Fibroblast of skin of back (primary cell): ENCODE measurements at regions not wholly inside any gene's neighbourhood (a gene's known extent, or its start where the extent isn't known, plus 50 kb on each side); places are given as distances from the start of the nearest gene placed in this dataset.
A peak's percentile ranks its signal among the peaks of the same experiment; 100 is the strongest.
"Not testable (repeated sequence)": the region's sequence is repeated elsewhere in the genome, so short reads cannot be mapped to it uniquely, and the experiment has no call there.

Experiments
- DNase-seq: peaks from one replicate; pipeline ENCODE4 v3.0.0-alpha.2; 2013

DNA sequence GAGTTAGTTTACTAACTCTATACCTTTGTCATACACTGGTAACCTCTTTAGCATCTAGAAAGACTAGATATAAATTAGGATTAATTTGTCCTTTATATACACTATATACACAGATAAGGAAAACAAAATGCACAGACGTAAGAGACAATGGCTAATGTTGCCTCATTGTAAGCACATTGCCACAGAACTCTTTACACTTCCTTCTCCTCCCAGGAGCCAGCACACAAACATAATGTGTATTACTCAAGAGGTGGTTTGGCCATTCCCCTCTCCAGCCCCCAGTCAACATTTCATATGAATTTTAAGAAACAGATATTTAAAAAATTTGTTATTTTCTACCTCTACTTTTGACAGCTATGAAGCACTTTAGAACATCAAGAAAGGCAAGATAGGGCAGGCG is 131.4 kb upstream of the OR4E1 start:
- DNase-seq = no peak

DNA sequence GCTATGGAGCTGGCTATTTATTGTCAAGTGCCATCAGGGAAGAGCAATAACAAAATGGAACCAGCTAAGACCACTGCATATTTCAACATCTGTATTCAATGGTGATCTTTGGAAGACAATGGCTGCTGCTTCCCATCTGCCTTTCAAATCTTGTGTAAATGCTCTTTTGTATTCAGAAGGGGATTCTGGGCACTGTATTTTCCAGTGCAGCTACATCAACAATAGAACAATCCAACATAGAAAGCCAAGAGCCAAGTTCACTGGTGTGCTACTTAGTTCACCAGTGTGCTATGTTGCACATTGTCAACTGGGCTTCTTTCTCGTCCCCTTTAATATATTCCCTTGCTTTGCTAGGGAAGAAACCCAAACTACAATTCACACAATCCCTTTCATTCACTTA is 128.8 kb upstream of the OR4E1 start:
- no peak for DNase-seq

DNA sequence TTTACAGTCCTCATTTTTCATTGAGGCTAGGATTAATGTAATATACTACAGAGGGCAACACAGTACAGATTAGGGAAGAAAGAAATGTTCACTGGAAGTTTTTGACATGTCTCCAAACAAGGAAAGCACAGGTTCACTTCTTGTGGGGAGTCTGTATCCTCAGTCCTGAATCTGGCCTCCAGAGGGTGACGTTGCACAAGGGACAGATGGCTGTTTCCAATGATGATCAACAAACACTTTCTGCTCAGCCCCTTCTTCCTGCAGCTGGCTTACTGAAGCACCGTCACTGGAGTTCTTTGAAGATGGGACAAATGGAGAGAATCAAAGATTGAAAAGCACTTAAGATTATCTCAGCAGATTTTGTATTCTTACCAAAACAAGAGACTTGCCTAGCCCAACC is 123.3 kb upstream of the OR4E1 start:
- DNase-seq = no peak

DNA sequence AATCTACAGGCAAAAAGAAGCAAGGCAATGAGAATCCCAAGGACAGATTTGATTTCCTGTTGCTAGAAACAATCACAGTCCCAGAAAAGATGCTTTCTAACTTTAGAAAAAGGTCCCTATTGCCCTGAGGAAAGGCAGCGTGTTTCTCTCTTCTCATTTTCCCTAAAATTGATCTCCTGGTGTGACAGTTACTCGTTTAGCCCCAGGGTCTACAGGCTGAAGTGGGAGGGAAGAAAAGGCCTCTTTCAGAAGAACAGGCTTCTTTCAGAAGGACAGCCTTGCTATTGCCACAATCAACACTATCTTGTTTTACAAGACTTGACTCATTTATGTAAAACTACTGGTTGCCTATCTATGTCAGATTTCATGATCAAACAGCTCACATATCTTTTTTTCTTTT is 121.8 kb upstream of the OR4E1 start:
- no peak for DNase-seq

DNA sequence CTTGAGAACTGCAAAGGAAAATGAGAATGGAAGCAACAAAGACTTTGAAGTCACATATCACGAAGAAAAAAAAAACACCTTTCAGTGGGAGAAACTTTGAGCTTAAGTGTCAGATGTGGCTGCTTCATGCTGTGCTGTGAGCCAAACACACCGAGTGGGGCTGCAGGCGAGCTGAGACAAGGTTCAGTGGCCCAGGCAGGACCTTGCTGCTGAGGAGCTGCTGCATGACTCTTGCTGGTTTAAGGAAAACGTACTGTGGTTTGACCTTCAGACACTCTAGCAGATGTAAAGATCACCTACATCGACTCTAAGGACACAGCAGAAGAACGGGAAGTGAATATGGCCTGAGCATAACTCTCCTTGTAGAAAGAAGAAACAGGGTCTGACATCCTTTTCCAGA is 118.1 kb upstream of the OR4E1 start:
- no peak for DNase-seq

DNA sequence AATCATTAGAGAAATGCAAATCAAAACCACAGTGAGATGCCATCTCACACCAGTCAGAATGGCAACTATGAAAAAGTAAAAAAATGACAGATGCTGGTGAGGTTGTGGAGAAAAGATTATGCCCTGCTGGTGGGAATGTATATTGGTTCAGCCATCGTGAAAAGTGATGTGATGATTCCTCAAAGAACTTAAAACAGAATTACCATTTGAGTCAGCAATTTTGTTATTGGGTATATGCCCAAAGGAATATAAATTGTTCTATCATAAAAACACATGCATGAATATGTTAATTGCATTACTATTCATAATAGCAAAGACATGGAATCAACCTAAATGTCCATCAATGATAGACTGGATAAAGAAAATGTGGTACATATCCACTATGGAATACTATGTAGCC is 115.1 kb upstream of the OR4E1 start:
- DNase-seq = not testable (repeated sequence)

DNA sequence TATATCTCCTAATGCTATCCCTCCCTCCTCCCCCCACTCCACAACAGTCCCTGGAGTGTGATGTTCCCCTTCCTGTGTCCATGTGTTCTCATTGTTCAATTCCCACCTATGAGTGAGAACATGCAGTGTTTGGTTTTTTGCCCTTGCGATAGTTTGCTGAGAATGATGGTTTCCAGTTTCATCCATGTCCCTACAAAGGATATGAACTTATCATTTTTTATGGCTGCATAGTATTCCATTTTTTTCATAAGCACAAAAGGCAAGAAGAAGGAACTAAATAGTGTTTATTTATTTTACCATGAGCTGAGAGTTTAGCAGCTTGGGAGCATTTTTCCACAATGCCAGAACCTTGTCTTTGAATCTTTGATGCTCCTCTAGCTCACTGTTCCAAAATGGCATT is 113.6 kb upstream of the OR4E1 start:
- DNase-seq = not testable (repeated sequence)

DNA sequence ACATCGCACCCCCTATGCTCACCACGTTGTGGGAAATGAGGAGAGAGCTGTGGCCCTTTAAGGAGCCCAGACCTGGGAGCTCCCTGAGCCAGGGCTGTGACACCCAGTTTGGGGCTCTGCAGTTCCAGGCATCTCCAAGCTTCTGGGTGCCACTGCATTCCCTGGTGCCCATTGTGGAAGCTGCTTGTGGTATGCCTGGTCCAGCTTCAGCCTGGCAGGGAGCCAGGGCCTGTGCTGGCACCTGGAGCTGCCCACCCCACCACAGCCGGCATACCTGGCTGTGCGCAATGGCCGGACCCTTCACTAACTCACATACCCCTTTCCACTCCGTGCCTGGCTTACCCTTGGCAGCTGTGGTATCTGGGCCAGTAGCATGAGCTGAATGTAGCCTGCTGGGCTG is 107.9 kb upstream of the OR4E1 start:
- DNase-seq = no peak

DNA sequence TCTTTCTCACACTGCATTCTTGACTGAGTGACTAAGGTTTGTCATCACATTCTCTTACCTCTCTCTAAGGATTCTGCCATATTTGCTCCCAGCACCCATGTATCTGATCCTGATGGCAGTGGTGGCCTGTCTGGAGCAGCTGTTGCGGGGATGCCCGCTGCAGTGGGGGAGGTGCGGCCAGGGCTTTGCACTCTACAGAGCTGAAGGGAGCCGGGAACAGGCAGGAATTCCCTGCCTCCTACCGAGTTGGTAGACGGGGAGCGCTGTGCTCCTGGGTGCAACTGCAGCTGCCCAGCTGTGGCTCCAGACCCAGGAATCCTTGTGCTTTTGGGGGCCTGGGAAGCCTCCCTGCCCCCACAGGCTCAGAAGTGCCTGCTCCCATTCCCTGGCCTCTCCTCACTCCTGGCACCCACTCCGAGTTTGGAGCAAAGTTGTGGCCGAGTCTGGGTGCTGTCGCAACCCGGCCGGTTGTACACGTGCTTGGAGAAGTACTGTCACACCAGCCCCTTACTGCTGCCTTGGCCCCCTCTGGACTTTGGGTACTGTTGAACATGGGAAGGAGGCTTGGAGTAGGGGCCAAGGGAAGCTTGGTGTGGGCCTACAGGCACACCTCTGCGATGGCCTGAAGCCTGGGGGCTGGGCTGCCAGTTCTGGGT is 106.9 kb upstream of the OR4E1 start:
- DNase-seq = no peak

DNA sequence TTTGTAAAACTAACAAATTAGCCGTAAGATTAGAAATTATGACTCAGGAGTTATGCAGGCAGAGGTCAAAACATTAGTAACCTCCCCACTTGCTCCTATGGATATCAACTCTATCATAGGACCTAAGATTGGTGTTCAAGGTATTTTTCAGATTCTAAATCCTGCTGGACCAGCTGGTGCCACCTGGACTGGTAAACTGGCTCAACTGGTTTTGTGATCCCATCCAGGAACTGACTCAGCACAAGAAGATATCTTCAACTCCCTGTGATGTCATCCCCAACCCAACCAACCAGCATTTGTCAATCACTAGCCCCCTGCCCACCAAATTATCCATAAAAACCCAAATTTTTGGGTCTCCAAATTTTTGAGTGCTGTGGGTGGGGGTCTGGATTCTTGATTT is 98.1 kb upstream of the OR4E1 start:
- no peak for DNase-seq

DNA sequence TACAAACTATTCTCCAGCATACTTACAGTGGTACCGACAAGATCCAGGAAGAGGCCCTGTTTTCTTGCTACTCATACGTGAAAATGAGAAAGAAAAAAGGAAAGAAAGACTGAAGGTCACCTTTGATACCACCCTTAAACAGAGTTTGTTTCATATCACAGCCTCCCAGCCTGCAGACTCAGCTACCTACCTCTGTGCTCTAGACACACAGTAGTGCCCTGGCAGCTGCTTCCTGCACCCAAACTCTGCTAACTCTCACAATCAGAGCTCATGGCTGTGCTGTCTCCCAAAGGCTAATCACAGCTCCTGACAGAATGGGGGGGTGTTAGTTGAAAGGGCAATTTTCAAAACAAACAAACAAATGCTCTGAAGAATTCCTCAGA is 95.2 kb upstream of the OR4E1 start:
- DNase-seq = no peak

DNA sequence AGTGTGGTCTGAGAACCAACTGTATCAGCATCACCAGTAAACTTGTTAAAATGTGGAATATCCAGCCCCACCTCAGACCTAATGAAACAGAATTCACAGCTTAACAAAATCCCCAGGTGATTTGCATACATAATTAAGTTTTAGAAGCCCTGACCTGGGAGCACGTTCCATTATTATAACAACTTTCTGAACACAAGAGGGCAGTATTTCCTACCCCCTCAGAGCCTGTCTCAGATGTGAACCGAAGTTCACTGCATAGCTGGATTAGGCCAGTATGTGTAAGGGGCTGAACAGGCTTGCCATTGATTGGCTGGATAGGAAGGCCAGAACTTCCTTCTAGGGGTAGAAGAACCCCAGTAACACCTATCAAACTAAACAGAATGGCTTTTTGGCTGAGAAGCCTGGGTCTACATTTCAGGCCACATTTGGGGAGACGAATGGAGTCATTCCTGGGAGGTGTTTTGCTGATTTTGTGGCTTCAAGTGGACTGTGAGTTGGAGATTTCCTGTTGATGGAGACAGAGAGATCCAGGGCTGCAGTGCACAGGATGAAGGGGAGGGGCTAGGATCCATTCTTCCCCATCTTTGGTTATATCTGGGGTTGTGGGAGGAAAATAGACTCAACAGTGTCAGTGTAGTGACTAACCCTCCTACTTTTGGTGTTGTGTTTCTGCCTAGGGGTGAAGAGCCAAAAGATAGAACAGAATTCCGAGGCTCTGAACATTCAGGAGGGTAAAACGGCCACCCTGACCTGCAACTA is 94.7 kb upstream of the OR4E1 start:
- DNase-seq = peak; percentile 1

DNA sequence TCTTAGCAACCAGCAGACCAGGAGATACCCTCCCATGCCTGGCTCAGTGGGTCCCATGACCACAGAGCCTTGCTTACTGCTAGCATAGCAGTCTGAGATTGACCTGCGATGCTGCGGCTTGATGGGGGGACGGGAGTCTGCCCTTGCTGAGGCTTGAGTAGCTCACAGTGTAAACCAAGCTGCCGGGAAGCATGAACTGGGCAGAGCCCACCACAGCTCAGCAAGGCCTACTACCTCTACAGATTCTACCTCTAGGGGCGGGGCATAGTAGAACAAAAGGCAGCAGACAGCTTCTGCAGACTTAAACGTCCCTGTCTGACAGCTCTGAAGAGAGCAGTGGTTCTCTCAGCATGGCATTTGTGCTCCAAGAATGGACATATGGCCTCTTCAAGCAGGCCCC is 86.7 kb upstream of the OR4E1 start:
- DNase-seq = not testable (repeated sequence)

DNA sequence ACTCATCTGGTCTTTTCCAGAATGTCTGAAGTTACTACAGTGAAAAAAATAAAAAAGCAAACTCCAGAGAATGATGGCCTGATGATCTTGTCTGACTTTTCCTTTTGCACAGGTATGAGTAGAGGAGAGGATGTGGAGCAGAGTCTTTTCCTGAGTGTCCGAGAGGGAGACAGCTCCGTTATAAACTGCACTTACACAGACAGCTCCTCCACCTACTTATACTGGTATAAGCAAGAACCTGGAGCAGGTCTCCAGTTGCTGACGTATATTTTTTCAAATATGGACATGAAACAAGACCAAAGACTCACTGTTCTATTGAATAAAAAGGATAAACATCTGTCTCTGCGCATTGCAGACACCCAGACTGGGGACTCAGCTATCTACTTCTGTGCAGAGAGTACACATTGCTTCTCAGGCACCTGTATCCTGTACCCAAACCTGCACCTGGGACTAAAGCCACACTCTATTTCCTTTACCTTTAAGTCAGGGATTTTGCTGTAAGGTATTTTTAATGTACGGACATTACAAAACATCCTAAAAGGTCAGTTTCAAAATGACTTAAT is 75.8 kb upstream of the OR4E1 start:
- DNase-seq = no peak

DNA sequence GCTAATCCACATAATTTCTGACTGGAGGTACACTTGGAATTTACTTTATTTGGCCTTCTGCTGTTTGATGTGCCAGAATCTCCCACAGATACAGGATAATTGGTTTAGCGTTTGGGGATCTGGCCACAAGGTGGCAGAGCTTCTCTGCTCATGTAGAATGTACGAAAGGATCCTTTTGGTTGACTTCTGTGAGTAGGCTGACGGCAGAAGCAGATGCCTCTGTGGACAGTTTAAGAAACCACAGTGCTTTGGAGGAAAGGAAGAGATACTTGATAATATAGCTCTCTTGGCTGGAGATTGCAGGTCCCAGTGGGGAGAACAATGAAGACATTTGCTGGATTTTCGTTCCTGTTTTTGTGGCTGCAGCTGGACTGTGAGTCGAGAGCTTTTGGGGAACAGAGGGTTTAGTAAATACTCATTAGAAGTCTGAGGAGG is 75.3 kb upstream of the OR4E1 start:
- peak; percentile 25 for DNase-seq

DNA sequence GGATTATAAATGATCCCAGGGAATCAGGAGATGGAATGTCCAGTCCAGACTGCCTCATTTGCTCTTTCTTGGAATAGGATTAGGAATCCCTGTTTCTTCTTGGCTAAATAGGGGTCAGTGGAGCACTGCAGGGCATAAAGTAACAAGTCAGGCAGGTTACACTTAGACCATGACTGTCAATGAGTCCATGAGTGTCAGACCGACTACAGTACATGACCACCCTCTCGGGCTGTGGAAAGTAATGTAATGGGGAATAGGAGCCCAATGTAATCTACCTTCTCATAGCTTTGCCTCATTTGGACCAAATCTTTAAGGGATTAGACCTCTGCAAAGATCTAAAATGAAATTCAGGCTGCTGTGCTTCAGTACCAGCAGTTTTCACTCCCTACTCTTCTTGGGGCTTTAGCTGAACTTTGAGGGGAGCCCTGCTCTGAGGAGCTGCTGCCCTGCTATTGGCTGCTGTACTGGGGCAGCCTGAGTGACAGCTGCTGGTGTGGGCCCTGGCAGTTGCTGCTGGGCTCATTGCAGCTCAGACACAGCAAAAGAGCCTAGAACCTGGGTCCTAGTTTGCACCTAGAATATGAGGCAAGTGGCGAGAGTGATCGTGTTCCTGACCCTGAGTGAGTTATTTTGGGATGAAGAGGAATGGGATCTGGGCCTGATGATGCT is 62.2 kb upstream of the OR4E1 start:
- DNase-seq = no peak

DNA sequence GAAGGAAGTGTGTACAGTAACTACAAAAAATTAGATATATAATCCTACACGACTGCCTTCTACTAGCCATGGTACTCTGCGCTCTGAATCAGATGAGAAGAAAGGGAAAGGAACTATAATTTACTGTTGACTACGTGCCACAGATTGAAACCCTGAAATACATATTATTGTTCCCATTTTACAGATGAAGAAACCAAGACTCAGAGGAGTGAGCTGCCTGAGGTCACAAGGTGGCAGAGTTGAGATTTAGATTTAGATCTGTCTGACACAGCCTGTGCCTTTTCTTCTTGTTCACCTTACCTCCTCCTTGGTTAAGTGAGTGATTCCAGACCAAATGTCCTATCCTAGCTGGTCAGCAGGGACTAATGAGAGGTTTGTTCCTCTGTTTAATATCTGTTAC is 61.6 kb upstream of the OR4E1 start:
- no peak for DNase-seq

DNA sequence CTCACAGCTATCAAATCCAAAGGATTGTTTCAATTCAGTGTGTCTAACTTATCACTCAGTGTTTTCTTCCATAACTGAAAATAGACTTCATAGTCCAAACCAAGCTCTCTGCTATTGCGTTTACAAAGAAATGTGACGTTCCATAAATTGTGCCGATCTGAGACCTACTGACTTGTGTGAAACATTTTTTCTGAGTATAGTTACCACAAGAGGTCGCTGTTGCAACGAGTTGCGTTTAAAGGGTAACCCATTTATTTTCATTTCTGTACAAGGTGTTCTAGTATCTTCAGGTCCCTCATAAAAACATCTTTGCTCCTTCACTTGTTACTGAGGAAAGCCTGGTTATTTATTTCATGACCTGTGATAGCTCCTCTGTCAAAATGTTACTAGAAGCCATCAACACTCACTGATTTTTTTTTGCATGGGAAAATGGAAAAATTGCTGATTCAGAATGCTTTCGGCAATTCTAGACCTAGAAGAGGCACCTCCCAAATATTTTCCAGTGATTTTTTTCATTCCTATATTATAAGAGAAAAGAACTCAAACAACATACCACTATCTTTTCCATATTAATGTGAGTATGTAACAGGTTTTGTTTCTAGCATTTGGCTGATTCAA is 60.9 kb upstream of the OR4E1 start:
- DNase-seq = peak; percentile 28

DNA sequence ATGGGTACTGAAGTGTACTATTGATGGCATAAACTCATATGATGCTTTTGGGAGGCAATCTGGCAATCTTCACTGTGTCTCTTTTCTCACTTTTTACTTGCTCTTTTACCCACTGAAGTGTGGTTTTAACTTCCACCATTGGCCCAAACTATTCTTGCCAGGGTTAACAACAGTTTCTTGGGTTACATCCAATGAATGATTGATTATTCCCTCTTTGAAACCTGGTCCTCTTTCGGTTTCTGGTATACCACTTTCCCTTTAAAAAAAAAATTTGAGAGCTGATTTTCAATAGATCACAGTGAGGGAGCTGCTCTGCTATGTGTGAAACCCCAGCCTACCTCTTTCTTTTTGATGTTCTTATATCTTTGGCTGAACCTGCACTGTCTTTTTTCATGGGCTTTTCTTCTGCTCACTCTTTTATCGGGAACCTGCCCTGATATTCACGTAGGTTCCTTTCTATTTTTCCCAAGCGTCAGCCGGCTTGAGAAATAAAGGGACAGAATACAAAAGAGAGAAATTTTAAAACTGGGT is 56.1 kb upstream of the OR4E1 start:
- DNase-seq = no peak

DNA sequence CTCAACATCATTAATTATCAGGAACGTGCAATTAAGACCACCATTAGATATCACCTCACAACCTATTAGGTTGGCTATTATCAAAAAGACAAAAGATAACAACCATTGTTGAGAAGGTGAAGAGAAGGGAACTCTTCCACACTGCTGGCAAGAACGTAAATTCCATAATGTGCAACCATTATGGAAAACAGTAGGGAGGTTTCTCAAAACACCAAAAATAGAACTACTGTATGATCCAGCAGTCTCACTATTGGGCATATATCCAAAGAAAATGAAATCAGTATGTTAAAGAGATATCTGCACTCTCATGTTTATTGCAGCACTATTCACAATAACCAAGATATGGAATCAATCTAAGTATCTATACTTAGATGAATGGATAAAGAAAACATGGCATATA is 51.6 kb upstream of the OR4E1 start:
- DNase-seq = no peak

DNA sequence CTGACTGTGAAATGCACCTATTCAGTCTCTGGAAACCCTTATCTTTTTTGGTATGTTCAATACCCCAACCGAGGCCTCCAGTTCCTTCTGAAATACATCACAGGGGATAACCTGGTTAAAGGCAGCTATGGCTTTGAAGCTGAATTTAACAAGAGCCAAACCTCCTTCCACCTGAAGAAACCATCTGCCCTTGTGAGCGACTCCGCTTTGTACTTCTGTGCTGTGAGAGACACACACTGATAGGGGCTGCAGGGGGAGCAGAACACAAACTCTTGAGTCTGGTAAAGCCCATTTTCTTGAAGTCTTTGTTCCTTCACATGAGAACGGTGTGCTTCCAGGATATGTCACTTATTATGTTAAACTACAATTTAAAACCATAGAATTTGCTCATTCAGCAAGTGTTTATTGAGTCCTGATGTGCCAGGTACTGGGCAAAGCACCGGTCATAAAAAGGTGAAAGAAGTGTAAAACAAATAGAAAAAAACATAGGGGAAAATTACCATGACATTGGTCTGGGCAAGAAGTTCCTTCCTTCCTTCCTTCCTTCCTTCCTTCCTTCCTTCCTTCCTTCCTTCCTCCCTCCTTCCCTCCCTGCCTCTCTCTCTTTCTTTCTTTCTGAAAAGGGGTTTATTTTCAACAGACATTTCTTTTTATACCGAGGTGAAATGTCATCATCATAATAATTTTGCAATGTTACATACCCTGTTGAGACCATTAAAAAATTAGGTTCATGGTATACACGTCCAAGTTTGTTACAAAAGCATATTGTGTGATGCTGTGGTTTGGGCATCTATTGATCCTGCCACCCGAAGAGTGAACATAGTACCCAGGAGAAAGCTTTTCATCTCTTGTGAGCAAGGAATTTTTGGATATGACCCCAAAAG is 50.7 kb upstream of the OR4E1 start:
- no peak for DNase-seq
